HG03139 (cell line): ENCODE measurements at regions not wholly inside any gene's neighbourhood (a gene's known extent, or its start where the extent isn't known, plus 50 kb on each side); places are given as distances from the start of the nearest gene placed in this dataset.
"Not testable (repeated sequence)": the region's sequence is repeated elsewhere in the genome, so short reads cannot be mapped to it uniquely, and the experiment has no call there.

Source experiments
- ATAC-seq: cut with Tn5 transposase; IDR thresholded peaks from one replicate; pipeline ENCODE4 v1.9.1; 2021; ENCODE audit not compliant: unreplicated experiment

- ATAC-seq, result no peak
These were observed 104.6 kb downstream of the RAP2B start for GRCh38 chr3:153266619-153267018.

- ATAC-seq, result no peak
These were observed 106.7 kb downstream of the RAP2B start for GRCh38 chr3:153268564-153269279.

- ATAC-seq, result no peak
These were observed 107.7 kb downstream of the RAP2B start for GRCh38 chr3:153269730-153270129.

- ATAC-seq, result no peak
These were observed 111.2 kb downstream of the RAP2B start for GRCh38 chr3:153273217-153273616.

- no peak for ATAC-seq
These were observed 111.9 kb downstream of the RAP2B start for GRCh38 chr3:153273767-153274435.

GRCh38 chr3:153274561-153274960, 112.5 kb downstream of the RAP2B start:
- ATAC-seq, result no peak

- no peak for ATAC-seq
These were observed 113.5 kb downstream of the RAP2B start for GRCh38 chr3:153275514-153275913.

DNA sequence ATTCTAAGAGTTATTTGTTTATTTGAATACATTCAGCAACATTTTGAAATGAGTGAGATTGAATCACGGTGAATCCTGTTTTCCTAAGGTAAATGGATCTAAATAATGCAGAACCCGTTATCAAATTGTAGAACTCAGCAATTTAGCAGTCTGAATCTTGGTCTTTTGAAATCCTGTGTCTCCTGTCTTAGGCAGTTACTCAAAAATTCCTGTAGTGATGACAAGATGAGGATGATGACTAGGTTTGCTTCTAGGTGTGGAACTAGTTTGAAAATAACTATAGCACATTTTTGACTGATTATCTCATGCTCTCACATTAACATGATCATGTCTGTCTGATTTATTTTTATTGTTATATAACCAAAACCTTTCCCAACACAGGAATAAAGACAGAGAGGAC, 115.0 kb downstream of the RAP2B start:
- ATAC-seq, result no peak

- ATAC-seq, result not testable (repeated sequence)
These were observed 119.4 kb downstream of the RAP2B start for GRCh38 chr3:153281236-153281997.

DNA sequence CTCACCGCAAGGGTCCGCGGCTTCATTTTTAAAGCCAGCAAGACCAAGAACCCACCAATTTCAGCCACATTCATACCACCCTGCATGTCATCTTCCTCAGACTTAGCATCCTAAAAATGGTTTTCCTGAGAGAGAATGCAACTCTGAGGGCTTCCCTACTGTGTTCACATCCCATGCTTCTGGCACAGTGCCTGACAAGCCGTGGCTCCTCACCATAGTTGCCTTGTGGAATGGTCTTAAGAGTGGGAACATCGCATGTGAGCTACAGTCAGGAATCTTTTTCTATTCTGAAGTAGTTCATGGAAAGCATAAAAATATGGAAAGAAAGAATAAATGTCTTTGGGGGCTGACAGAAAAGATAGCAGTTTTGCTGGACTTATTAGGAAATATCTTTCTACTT, 120.3 kb downstream of the RAP2B start:
- no peak for ATAC-seq

- no peak for ATAC-seq
These were observed 122.4 kb downstream of the RAP2B start for GRCh38 chr3:153284282-153284938.

GRCh38 chr3:153285194-153285641, 123.2 kb downstream of the RAP2B start:
- no peak for ATAC-seq

GRCh38 chr3:153285982-153286381, 124.0 kb downstream of the RAP2B start:
- no peak for ATAC-seq

DNA sequence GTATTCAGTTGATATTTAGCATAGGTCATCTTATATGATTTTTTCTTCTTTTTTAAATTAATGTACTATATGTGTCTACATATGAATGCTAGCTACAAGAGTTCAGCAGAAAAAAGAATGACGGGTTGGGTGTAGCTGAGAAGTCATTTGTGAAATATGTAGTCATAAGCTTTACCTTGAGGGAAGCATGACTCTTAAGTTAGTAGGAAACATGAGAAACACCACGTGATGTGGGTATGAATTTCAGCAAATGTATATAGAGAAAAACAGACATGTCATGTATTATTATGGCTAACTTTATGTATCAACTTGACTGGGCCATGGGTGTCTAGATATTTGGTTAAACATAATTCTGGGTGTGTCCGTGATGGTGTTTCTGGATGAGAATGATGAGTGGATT, 125.0 kb downstream of the RAP2B start:
- ATAC-seq, result no peak

GRCh38 chr3:153289334-153289808, 127.3 kb downstream of the RAP2B start:
- ATAC-seq, result no peak

DNA sequence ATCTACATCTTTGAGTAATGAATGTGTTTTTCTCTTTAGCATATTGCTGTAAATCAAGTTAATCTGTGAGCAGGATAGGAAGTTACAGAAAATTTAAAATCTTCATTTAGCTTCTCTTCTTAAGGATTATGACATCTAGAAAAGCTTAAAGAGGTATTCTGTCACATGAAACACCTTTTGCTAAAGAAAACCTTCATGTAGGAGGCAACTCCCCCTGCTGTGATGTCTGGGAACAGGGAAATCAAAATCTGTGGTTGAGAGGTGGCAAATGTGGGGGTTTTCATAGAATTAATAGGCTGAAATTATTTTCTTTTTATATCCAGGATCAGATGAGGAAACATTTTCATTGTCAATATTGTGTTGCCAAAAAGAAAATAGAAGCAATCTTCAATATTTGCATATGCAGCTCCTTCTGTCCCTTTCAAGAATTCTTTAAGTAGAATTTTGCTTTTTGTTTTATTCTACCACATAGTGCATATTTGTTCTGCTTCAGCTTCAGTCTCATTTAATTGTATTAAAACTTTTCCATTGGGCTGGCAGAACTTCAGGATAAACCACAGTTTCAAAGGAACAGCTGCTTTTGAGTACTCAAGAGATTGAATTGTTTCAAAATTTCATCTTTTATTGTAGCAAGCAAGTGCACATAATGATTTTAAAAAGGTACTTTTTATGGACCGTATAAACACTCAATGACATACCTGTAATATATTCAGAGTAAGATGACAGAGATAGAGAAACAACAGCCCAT, 128.4 kb downstream of the RAP2B start:
- ATAC-seq, result no peak

DNA sequence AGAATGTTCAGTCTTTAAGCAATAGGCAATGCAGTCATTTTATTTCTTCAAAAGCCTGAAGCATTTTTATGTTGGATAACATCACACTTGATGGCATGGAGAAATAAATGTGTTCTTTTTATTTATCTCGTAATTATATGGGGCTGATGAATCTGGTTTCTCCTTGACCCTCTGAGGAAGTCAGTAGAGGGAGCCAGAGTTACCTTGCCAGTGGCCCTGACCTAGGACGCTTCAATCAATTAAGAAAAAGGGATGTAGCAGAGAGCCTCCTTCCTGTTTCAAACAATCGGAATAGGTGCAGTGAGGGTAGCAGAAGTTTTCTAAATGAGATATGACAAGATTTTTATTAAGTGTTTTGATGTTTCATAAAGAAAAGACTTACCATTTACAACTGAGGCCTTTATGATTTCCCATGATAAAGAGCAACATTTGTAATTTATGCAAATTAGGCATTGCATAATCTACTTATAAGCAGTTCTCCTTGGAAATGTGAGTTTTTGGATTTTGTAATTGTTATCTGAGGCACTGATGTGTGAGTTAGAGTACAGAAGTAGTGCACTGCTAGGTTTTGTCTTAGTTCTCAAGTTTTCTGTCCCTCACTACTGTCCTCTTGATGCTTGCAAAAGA, 129.1 kb downstream of the RAP2B start:
- ATAC-seq, result no peak

DNA sequence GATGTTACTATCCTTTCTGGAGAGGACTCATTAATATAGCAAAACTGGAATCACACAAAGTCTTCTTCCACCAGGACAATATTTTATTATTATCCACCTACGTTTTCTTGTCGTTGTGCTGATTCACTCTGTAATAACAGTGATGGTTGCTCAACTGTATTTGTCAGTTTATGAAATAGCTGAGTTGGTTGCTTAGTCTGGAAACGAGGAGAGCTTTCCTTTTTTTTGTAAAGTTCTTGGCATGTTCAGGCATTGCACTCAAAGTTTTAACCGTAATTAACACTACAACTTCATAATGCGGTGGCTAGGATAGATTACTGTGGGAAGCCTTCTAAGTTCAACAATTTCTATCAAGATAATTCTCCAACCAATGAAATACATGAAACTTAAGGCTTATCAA, 131.2 kb downstream of the RAP2B start:
- no peak for ATAC-seq

- no peak for ATAC-seq
These were observed 133.9 kb downstream of the RAP2B start for GRCh38 chr3:153295901-153296300.

- no peak for ATAC-seq
These were observed 143.2 kb downstream of the RAP2B start for GRCh38 chr3:153305189-153305588.
